GM12891 (cell line): ENCODE measurements at regions not wholly inside any gene's neighbourhood (a gene's known extent, or its start where the extent isn't known, plus 50 kb on each side); places are given as distances from the start of the nearest gene placed in this dataset.

Experiments used
- PAX5 ChIP-seq: IDR thresholded peaks from 2 replicates; pipeline ENCODE4 v1.6.1; 2011; ENCODE audit warnings: low read length, moderate library complexity, mild to moderate bottlenecking; ENCODE audit not compliant: insufficient read depth, severe bottlenecking
- POLR2A ChIP-seq: IDR thresholded peaks from 2 replicates; pipeline ENCODE4 v1.6.1; 2011; ENCODE audit warnings: low read depth, low read length, control low read depth
- POLR2AphosphoS5 ChIP-seq: IDR thresholded peaks from 2 replicates; pipeline ENCODE4 v1.6.1; 2011; ENCODE audit warnings: low read depth, low read length, control low read depth
- POU2F2 ChIP-seq: IDR thresholded peaks from 2 replicates; pipeline ENCODE4 v1.6.1; 2011; ENCODE audit warnings: low read depth, mild to moderate bottlenecking, control low read depth, low read length, moderate library complexity
- SPI1 ChIP-seq: IDR thresholded peaks from 2 replicates; pipeline ENCODE4 v1.6.1; 2011; ENCODE audit warnings: low read depth, low read length, control low read depth
- TAF1 ChIP-seq: IDR thresholded peaks from 2 replicates; pipeline ENCODE4 v1.6.1; 2011; ENCODE audit warnings: low read depth, low read length, control low read depth

- TF ChIP-seq POLR2AphosphoS5 (no peak), POLR2A (no peak), SPI1 (no peak), TAF1 (no peak), PAX5 (no peak), POU2F2 (no peak)
Measured at GRCh38 chr15:98455904-98456303, 192.4 kb upstream of the IGF1R start.
